ENCODE measurements at regions not wholly inside any gene's neighbourhood (a gene's known extent, or its start where the extent isn't known, plus 50 kb on each side); places are given as distances from the start of the nearest gene placed in this dataset.

DNA sequence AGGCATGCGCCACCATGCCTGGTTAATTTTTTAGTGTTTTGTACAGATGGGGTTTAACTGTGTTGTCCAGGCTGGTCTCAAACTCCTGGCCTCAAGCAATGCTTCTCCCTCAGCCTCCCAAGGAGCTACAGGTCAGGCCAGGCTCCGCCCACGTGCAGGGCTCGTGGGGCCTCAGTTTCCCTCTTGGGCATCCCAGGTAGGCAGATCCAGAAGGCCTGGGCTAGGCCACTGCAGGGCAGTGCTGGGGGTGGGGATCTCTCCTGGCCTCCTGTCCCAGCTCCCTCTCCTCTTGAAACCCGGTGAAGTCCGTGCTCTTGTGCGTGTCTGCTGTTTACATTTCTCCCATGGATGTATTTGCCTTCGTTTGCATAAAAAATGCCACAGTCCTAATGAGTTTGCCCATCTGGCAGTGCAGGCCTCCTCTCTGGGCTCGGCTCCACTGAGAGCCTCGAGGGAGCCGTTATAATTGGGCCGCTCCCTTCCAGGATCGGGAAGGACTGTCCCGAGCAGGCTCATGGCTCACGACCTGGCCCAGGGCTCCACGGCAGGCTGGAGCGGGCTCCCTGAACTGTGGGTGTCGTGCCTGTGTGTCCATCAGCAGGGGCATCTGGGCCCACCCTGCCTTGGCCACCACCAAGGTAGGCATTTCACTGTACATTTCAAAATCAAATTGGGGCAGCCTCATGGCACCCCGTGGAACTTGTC is 52.6 kb upstream of the RUFY1 start:
- no peak for DNase-seq (ENCODE audit: low read depth in 4 of 4, low spot score in 2 of 4)

- DNase-seq (ENCODE audit: low read depth in 4 of 4, low spot score in 2 of 4): no peak
These were observed 54.4 kb upstream of the RUFY1 start for GRCh38 chr5:179495906-179496455.

GRCh38 chr5:179494774-179495526 is 55.4 kb upstream of the RUFY1 start:
- no peak for DNase-seq (ENCODE audit: low read depth in 4 of 4, low spot score in 2 of 4)

DNA sequence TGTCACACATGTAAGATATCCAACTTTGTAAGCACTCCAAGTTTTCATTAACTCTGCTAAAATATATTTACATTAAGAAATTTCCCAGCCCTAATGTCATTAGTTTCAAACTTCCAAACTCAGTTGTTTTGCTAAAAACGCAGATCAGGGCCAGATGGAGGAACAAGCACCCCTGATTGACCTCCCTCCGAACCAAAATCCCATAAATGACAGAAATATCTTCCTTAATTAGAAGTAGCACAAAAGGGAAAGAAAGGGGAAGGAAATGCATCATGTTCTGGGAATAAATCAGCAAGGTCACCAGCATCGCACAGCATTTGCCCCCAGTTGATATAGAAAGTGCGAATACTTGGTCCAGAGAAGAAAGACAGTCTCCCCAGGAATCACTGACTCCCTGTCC is 61.4 kb upstream of the RUFY1 start:
- DNase-seq (ENCODE audit: low read depth in 4 of 4, low spot score in 2 of 4): peak in 1 of 4 donors; percentile 44

- no peak for DNase-seq (ENCODE audit: low read depth in 4 of 4, low spot score in 2 of 4)
These were observed 61.9 kb upstream of the RUFY1 start for GRCh38 chr5:179488491-179488890.

DNA sequence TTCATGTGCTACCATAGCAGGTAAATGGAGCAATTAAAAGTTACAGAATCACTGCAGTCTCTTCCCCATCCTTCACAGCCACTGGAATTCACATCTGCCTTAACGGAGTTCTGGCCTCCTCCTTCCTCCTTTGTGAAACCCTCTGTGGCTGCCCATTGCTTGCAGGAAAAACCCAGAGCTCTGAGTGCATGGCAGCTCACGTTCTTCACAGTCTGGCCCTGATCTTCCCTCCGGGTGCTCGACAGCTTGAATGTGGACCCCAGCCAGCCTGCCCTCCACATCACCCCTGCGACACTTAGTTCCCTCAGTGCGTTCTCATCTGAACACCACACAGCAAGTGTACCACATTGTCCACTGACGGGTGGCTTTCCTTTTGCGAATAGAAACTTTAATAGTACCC is 63.2 kb upstream of the RUFY1 start:
- no peak for DNase-seq (ENCODE audit: low read depth in 4 of 4, low spot score in 2 of 4)

- DNase-seq (ENCODE audit: low read depth in 4 of 4, low spot score in 2 of 4): no peak
These were observed 63.7 kb upstream of the RUFY1 start for GRCh38 chr5:179486596-179487051.

DNA sequence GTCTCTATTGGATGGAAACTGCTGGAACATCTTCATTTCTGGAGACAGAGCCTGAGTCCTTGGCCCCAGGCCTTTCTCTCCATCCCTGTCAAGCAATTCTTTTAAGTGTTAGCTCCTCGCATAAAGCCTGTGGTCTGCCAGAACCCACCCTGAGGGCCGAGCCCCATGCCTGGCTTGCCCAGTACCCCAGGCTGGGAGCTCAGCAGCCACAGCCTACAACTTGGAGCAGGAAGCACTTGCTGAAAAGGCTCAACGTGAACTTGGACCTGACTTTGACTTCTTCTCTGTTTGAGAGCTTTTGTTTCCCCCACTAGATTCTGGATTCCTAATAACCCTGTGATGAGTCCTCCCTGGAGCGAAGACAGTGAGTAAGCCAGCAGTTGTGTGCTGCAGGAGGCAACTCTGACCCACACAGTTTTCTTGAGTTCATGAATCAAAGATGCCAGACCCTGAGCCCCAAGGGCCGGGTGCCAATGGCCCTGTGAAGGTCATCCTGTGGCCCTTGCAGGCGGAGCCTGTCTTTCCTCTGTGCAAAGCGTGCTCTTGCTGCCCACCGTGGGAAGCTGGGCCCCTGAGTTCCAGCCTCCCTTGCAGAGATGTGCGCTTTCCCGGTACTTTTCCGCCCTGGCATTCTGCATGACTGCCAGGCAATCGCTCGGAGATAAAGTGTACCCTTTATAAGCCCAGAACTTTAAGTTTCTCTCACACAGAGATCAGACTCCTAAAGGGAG is 64.3 kb upstream of the RUFY1 start:
- DNase-seq (ENCODE audit: low read depth in 4 of 4, low spot score in 2 of 4): no peak

GRCh38 chr5:179484761-179485160 is 65.6 kb upstream of the RUFY1 start:
- DNase-seq (ENCODE audit: low read depth in 4 of 4, low spot score in 2 of 4): no peak

DNA sequence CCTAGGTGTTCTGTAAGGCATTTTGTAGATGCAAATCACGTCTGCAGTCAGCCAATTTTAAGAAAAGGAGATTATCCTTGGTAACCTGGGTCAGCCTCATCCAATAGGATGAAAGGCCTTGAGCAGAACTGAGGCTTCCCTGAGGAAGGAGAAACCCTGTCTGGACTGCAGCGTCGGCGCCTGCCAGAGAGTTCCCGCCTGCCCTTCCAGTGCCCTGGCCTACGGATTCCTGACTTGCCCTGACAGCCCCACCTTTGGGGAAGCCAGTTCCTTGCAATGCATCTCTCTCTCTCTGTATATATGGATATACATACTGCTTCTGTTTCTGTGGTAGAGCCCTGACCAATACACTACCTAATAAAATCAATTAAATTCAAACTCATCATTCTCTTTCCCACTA is 66.2 kb upstream of the RUFY1 start:
- DNase-seq (ENCODE audit: low read depth in 4 of 4, low spot score in 2 of 4): no peak

DNA sequence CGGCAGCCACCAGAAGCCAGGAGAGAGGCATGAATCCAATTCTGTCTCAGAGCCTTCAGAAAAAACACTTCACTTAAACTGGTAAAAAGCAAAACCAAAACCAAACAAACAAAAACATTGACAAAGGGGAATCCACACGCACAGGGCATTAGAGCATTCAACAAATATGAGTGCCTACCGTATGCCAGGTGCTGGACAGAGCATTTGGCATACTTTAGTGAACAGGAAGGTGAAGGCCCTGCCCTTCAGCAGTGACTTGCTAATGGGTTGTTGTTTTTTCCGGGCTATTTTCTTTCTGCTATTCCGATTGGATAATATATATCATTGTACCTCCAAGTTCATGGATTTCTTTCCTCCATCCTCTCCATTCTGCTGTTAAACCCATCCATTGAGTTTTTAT is 71.7 kb upstream of the RUFY1 start:
- no peak for DNase-seq (ENCODE audit: low read depth in 4 of 4, low spot score in 2 of 4)

DNA sequence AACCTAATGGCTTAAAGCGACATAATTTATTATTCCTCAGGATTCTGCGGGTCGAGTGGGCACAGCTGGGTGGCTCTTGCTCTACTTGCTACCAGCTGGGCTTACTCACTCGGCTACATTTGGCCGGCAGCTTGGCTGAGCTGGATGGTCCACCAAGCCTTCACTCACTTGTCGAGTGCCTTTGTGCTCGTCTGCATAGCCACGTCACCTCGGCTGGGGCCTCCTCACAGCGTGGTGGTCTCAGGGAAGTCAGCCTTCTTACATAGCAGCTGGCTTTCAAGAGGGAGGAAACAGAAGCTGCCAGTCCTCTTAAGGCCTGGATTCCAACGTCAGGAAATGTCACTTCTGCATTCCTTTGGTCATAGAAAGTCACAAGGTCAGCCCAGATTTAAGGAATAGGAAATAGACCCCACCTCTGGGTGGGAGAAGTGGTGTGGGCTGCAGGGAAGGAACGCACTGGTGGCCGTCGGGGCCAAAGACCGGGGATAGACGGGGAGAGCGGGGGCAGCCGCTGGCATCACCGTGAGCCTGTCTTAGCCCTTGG is 75.1 kb upstream of the RUFY1 start:
- peak in 2 of 4 donors; percentile 57 to 61 for DNase-seq (ENCODE audit: low read depth in 4 of 4, low spot score in 2 of 4)

- DNase-seq (ENCODE audit: low read depth in 4 of 4, low spot score in 2 of 4): no peak
These were observed 77.7 kb upstream of the RUFY1 start for GRCh38 chr5:179472641-179473040.

GRCh38 chr5:179472174-179472573 is 78.2 kb upstream of the RUFY1 start:
- DNase-seq (ENCODE audit: low read depth in 4 of 4, low spot score in 2 of 4): no peak

GRCh38 chr5:179470201-179470600 is 80.2 kb upstream of the RUFY1 start:
- no peak for DNase-seq (ENCODE audit: low read depth in 4 of 4, low spot score in 2 of 4)

GRCh38 chr5:179468696-179469095 is 81.7 kb upstream of the RUFY1 start:
- DNase-seq (ENCODE audit: low read depth in 4 of 4, low spot score in 2 of 4): no peak

- DNase-seq (ENCODE audit: low read depth in 4 of 4, low spot score in 2 of 4): no peak
These were observed 82.9 kb upstream of the RUFY1 start for GRCh38 chr5:179467441-179467840.

DNA sequence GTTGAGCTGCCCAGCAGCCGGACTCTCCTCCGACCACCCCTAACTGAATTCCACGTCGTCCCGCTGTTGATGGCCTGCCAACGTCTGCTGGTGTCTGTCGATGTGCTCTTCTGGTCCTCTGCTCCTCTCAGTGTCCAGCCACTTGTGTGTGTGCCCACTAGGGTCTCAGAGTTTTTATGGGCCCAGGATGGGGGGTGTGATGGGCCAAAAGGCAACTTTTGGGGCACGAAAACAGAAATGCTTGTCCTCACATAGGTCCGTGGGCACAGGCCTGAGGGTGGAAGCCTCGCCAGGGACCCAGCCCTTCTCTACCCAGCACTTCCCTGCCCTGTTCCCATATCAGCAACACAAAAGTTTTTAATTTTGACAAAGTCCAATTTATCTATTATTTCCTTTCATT is 85.7 kb upstream of the RUFY1 start:
- DNase-seq (ENCODE audit: low read depth in 4 of 4, low spot score in 2 of 4): no peak

DNA sequence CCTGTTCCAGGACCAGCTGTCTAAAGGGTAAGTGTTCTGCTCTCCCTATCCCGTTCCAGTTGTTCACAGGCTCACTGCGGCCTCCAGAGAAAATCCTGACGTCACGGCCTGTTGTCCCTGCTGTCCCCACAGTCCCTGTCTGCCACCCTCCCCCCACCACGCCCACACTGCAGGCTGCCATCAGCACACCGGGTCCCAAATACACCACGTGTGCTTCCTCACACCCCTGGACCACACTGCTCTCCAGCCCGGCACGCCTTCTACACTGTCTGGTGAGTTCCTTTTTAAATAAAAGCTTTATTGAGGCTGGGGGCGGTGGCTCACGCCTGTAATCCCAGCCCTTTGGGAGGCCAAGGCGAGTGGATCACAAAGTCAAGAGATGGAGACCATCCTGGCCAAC is 88.3 kb upstream of the RUFY1 start:
- no peak for DNase-seq (ENCODE audit: low read depth in 4 of 4, low spot score in 2 of 4)

DNA sequence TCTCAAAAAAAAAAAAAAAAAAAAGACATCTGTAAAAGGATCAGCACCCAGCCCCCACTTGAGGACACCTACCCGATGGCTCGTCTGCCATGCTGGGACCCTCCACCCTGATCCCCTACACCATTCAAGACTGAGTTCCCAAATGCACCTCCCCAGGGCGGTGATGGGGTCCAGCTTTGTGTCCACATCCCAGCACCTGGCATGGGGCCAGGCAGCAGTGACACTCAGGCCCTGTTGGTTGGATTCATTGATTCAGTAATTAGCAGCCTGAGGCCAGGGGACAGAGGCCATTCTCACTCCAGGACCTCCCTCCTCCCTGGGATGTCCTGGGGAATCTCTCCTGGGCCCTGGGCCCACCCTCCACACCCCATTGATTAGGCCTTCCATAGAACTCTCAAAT is 88.8 kb upstream of the RUFY1 start:
- DNase-seq (ENCODE audit: low read depth in 4 of 4, low spot score in 2 of 4): no peak

- no peak for DNase-seq (ENCODE audit: low read depth in 4 of 4, low spot score in 2 of 4)
These were observed 90.6 kb upstream of the RUFY1 start for GRCh38 chr5:179459771-179460170.
